CD4-positive, alpha-beta T cell (primary cell): ENCODE measurements at regions not wholly inside any gene's neighbourhood (a gene's known extent, or its start where the extent isn't known, plus 50 kb on each side); places are given as distances from the start of the nearest gene placed in this dataset.

ENCODE experiments used
- ATAC-seq: fragments of 200-7000 bp; cut with Tn5 transposase; one replicate; pipeline ENCODE4 v1.10.0; 2022; ENCODE audit warnings: mild to moderate bottlenecking; ENCODE audit not compliant: poor library complexity
- CTCF ChIA-PET: fragments of 350-600 bp; sonication (Branson Sonifier 250); formaldehyde crosslinking; loops from one replicate; lab custom pipeline; 2021; ENCODE audit warnings: antibody characterized with exemption, inconsistent platforms; lab: Charles Lee
- POLR2A ChIA-PET: fragments of 350-600 bp; sonication (Branson Sonifier 250); formaldehyde crosslinking; loops from one replicate; lab custom pipeline; 2021; ENCODE audit warnings: antibody characterized with exemption, inconsistent platforms; lab: Charles Lee
- DNase-seq, 14 experiments: peaks; one replicate each; pipeline ENCODE4 v3.0.0-alpha.2; 2013 to 2020; ENCODE audit warnings: mixed read lengths in 2 of 14
- H3K27ac ChIP-seq, 2 donors: one replicate each; pipeline versions ENCODE4 v1.5.1 to v1.7.0; 2013; ENCODE audit warnings: low read length in 2 of 2, low read depth in 1 of 2, mild to moderate bottlenecking in 1 of 2
- H3K27me3 ChIP-seq, 2 experiments: 1 replicate in 1 of 2; 2 replicates in 1 of 2; pipeline versions ENCODE4 v1.6.1 to v1.7.0; 2013; ENCODE audit warnings: low read length in 2 of 2, control low read depth in 1 of 2, mild to moderate bottlenecking in 1 of 2, moderate library complexity in 1 of 2; ENCODE audit not compliant: insufficient read depth in 2 of 2, control insufficient read depth in 1 of 2
- H3K36me3 ChIP-seq: one replicate; pipeline ENCODE4 v1.6.1; 2013; ENCODE audit warnings: low read length, control low read depth; ENCODE audit not compliant: insufficient read depth
- H3K4me1 ChIP-seq: one replicate; pipeline ENCODE4 v1.6.1; 2013; ENCODE audit warnings: low read length, control low read depth; ENCODE audit not compliant: insufficient read depth
- H3K4me3 ChIP-seq: one replicate; pipeline ENCODE4 v1.5.1; 2013; ENCODE audit warnings: mild to moderate bottlenecking, low read length, moderate library complexity
- H3K9me3 ChIP-seq, 2 experiments: 1 replicate in 1 of 2; 2 replicates in 1 of 2; pipeline versions ENCODE4 v1.6.1 to v1.7.0; 2013; ENCODE audit warnings: low read length in 2 of 2, mild to moderate bottlenecking in 2 of 2, control low read depth in 1 of 2, moderate library complexity in 1 of 2; ENCODE audit not compliant: control insufficient read depth in 1 of 2, insufficient read depth in 1 of 2
- H3K27ac Mint-ChIP-seq: one replicate; pipeline ENCODE4 v1.8.0; 2020; ENCODE audit warnings: mixed read lengths
- H3K27me3 Mint-ChIP-seq: one replicate; pipeline ENCODE4 v1.8.0; 2021; ENCODE audit warnings: mixed read lengths
- H3K36me3 Mint-ChIP-seq: one replicate; pipeline ENCODE4 v1.8.0; 2021; ENCODE audit warnings: low read depth, mixed read lengths
- H3K4me1 Mint-ChIP-seq: one replicate; pipeline ENCODE4 v1.8.0; 2021; ENCODE audit warnings: low read depth, mixed read lengths
- H3K4me3 Mint-ChIP-seq: one replicate; pipeline ENCODE4 v1.8.0; 2020; ENCODE audit warnings: mild to moderate bottlenecking, mixed read lengths
- H3K9me3 Mint-ChIP-seq: one replicate; pipeline ENCODE4 v1.8.0; 2020; ENCODE audit warnings: mixed read lengths
- intact Hi-C, 2 experiments: fragments of 100-400 bp; cut with DNase I in 1 of 2; cut with micrococcal nuclease in 1 of 2; formaldehyde crosslinking; loops; one replicate each; pipeline versions ENCODE4 v1.15.1 to v1.9.0; 2023 to 2025; cut with DNase I, micrococcal nuclease
- TF ChIP-seq, protein P1 (sequence below): fragments of 200-600 bp; IDR thresholded peaks from one replicate; pipeline ENCODE4 v1.8.0; 2022; ENCODE audit warnings: antibody characterized with exemption, mild to moderate bottlenecking

DNA sequence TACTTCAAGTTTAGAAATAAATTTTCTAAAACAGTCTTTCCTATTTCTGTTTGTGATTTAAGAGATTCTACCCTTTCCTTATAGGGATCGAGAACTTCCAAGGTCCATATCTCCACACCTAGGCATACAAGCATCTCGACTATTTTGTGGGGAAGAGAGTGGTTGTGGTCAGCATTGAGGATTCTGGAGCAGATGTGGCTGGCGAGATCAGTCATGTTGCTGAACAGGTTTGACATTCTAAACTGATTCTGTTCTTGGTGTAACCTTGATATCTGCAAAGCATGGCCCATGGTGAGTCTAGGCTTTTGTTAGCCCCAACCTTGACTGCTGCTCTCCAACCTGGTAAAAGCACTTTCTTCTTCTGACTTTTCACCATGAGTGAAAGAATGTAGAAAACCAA, 167.6 kb upstream of the POGK start:
- ATAC-seq (no peak), DNase-seq (no peak)
- CTCF ChIA-PET, result no interaction called here
- Histone ChIP-seq H3K4me1 (no peaks in the 10 kb centered on the region), H3K27ac (no peak overlapping the region), H3K4me3 (no peak overlapping the region), H3K36me3 (no peaks in the 10 kb centered on the region), H3K27me3 (peaks cover 0 to 4% of the 10 kb centered on the region in 2 experiments), H3K9me3 (peaks cover 0 to 6% of the 10 kb centered on the region in 2 experiments)
- Mint-ChIP-seq H3K36me3 (no peaks in the 10 kb centered on the region), H3K27ac (no peak overlapping the region), H3K27me3 (peaks cover 4% of the 10 kb centered on the region), H3K4me1 (peaks cover 15% of the 10 kb centered on the region), H3K4me3 (no peak overlapping the region), H3K9me3 (no peaks in the 10 kb centered on the region)
- intact Hi-C loops, result no loop called here
- TF ChIP-seq, protein P1, sequence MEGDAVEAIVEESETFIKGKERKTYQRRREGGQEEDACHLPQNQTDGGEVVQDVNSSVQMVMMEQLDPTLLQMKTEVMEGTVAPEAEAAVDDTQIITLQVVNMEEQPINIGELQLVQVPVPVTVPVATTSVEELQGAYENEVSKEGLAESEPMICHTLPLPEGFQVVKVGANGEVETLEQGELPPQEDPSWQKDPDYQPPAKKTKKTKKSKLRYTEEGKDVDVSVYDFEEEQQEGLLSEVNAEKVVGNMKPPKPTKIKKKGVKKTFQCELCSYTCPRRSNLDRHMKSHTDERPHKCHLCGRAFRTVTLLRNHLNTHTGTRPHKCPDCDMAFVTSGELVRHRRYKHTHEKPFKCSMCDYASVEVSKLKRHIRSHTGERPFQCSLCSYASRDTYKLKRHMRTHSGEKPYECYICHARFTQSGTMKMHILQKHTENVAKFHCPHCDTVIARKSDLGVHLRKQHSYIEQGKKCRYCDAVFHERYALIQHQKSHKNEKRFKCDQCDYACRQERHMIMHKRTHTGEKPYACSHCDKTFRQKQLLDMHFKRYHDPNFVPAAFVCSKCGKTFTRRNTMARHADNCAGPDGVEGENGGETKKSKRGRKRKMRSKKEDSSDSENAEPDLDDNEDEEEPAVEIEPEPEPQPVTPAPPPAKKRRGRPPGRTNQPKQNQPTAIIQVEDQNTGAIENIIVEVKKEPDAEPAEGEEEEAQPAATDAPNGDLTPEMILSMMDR, result no peak
- POLR2A ChIA-PET, result no interaction called here

DNA sequence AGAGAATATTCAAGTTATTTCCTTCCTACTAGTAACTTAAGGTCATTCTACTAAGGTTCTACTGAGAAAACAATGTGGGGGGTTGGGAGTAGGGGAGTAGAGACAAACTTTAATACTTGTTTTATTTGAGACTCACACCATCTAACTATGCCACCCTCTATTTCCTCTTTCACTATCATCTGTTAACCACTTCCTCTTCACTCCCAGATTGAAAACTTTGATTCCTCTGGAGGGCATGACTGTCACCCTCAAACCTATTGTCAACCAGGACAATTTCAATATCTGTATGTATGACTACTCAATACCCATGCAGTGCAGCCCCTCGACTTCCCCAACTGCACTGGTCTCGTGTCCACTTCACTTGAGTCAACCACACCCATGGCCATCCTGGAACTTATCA, 165.6 kb upstream of the POGK start:
- H3K36me3 Mint-ChIP-seq, result no peaks in the 10 kb centered on the region

DNA sequence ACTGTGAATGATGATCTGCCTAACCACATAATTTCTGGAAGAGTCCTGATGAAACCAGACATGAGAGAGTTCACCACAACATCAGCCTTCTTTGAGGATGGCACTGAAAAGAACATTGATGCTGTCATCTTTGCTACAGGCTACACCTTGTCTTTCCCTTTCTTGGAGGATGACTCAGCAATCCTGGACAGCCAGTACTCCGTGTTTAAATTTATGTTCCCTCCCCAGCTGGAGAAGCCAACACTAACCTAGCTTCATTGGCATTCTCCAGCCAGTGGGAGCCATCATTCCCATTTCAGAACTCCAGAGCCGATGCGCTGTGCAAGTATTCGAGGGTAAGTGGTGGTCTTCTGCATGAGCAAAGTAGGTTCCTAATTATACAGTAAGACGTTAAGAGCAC, 164.1 kb upstream of the POGK start:
- H3K4me3 Mint-ChIP-seq, result no peak overlapping the region
- H3K36me3 ChIP-seq, result no peaks in the 10 kb centered on the region

More for the DNA sequence above, 165.6 kb upstream of the POGK start:
- no peak overlapping the region for H3K4me3 Mint-ChIP-seq
- Histone ChIP-seq H3K9me3 (no peaks in the 10 kb centered on the region), H3K4me1 (no peaks in the 10 kb centered on the region), H3K36me3 (no peaks in the 10 kb centered on the region), H3K4me3 (no peak overlapping the region), H3K27ac (no peak overlapping the region), H3K27me3 (peaks cover 0 to 4% of the 10 kb centered on the region in 2 experiments)
- ChIA-PET CTCF (no interaction called here), POLR2A (no interaction called here)
- H3K27me3 Mint-ChIP-seq, result peaks cover 9% of the 10 kb centered on the region
- no peak overlapping the region for H3K27ac Mint-ChIP-seq
- H3K4me1 Mint-ChIP-seq, result peaks cover 15% of the 10 kb centered on the region
- no peaks in the 10 kb centered on the region for H3K9me3 Mint-ChIP-seq
- ATAC-seq, result no peak
- no peak for DNase-seq
- intact Hi-C loops, result no loop called here
- TF ChIP-seq, protein P1, result no peak

More for the DNA sequence above, 164.1 kb upstream of the POGK start:
- no peaks in the 10 kb centered on the region for H3K36me3 Mint-ChIP-seq
- H3K4me1 ChIP-seq, result no peaks in the 10 kb centered on the region
- no peak for DNase-seq
- ChIA-PET CTCF (no interaction called here), POLR2A (no interaction called here)
- TF ChIP-seq, protein P1, result no peak
- intact Hi-C loops, result no loop called here
- H3K9me3 Mint-ChIP-seq, result no peaks in the 10 kb centered on the region
- H3K4me3 ChIP-seq, result no peak overlapping the region
- no peak for ATAC-seq
- H3K27ac ChIP-seq, result no peak overlapping the region
- no peaks in the 10 kb centered on the region for H3K27me3 ChIP-seq
- no peak overlapping the region for H3K27ac Mint-ChIP-seq
- peaks cover 9% of the 10 kb centered on the region for H3K27me3 Mint-ChIP-seq
- no peaks in the 10 kb centered on the region for H3K9me3 ChIP-seq
- peaks cover 15% of the 10 kb centered on the region for H3K4me1 Mint-ChIP-seq
